D721Med (cell line): ENCODE measurements at regions not wholly inside any gene's neighbourhood (a gene's known extent, or its start where the extent isn't known, plus 50 kb on each side); places are given as distances from the start of the nearest gene placed in this dataset.

Experiments used
- DNase-seq: peaks from one replicate; pipeline ENCODE4 v3.0.0; 2011; ENCODE audit warnings: low spot score; ENCODE audit not compliant: insufficient read length
- FAIRE-seq: peaks from 2 replicates; lab custom pipeline; 2011; peaks lifted over from hg19 to GRCh38; lab: Jason Lieb, UNC
- TF ChIP-seq, protein P1 (sequence below): IDR thresholded peaks from 2 replicates; pipeline ENCODE4 v1.5.1; 2012; ENCODE audit warnings: mild to moderate bottlenecking, control low read depth; ENCODE audit not compliant: insufficient read depth; ENCODE audit errors: missing control alignments

DNA sequence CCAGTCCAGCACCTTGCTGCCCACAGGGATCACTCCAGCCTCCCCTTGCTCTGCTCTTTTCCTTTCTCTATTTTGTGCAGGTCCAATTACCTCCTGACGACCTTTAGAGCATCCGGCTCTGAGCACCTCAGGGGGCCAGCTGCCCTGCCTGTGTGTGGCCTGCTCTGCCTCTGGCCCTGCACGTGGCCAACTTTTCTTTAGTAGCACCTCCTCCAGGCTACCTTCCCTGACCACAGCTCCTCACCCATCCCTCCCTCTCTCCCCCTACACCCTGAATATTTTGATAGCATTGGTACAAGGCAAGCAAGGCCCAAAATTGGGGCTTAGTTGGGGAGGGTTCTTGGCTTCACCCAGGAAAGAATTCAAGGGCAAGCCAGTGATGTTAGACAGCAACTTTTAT, 66.9 kb upstream of the PRR20G start:
- DNase-seq (no peak), FAIRE-seq (no peak)
- TF ChIP-seq, protein P1, sequence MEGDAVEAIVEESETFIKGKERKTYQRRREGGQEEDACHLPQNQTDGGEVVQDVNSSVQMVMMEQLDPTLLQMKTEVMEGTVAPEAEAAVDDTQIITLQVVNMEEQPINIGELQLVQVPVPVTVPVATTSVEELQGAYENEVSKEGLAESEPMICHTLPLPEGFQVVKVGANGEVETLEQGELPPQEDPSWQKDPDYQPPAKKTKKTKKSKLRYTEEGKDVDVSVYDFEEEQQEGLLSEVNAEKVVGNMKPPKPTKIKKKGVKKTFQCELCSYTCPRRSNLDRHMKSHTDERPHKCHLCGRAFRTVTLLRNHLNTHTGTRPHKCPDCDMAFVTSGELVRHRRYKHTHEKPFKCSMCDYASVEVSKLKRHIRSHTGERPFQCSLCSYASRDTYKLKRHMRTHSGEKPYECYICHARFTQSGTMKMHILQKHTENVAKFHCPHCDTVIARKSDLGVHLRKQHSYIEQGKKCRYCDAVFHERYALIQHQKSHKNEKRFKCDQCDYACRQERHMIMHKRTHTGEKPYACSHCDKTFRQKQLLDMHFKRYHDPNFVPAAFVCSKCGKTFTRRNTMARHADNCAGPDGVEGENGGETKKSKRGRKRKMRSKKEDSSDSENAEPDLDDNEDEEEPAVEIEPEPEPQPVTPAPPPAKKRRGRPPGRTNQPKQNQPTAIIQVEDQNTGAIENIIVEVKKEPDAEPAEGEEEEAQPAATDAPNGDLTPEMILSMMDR, result no peak

DNA sequence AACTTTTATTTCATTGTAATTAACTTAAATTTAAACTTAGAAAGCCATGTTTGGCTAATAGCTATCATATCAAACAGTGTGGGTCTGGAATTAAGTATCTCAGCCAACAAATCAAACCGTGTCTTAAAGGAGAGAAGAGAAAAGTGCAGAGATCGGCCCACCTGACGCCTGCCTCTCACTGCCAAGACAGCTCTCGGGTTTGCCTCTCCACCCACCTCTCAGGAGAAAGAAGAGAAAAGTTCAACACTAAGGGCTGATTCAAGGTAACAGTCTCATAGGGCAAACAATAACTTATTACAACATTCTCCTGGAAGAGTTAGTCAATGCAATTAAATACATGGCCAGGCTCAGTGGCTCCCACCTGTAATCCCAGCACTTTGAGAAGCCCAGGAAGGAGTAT, 64.8 kb upstream of the PRR20G start:
- TF ChIP-seq, protein P1, result no peak
- no peak for DNase-seq
- FAIRE-seq, result no peak

DNA sequence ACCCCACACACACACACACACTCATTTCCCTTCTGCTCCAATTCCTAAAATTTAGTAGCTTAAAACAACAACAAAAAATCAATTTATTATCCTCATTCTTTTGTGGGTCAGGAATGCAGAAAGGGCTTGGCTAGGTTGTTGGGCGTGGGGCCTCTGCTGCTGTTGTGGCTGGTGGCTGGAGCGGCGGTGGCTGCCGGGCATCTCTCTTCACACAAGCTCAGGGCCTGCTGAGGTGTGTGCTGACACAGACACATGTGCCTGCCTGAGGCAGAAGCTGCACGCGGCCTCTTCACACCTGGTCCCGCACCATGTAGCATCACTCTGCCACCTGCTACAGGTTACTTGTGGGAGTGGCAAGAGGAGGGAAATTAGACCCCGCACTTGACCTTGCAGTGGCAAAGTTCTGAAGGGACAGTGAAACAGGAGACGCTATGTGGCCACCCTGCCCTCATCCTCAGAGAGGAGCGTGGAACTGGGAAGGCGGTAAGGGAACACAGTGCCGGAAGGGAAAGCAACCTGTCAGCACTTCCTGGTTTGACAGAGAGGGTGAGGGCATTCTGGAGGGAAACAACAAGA, 64.0 kb upstream of the PRR20G start:
- TF ChIP-seq, protein P1, result no peak
- FAIRE-seq, result no peak
- no peak for DNase-seq

DNA sequence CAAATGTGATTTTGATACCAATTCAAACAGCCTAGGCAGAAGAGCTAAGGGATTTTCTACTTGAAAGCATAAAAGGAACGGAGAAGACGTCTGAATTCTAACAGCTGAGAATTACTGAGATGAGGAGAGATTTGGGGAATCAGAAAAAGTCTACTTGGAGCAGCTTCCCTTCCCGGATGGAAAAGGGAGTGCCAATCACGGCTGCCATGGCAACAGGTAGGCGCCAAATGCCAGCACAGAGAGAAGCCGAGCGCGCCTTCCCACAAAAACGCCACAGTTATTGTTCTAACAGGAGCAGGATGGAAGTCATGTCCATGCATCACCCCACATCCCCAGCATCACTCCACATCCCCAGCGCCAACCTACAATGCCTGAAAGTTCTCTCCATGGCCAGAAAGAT, 63.5 kb upstream of the PRR20G start:
- FAIRE-seq, result no peak
- TF ChIP-seq, protein P1, result no peak
- no peak for DNase-seq

DNA sequence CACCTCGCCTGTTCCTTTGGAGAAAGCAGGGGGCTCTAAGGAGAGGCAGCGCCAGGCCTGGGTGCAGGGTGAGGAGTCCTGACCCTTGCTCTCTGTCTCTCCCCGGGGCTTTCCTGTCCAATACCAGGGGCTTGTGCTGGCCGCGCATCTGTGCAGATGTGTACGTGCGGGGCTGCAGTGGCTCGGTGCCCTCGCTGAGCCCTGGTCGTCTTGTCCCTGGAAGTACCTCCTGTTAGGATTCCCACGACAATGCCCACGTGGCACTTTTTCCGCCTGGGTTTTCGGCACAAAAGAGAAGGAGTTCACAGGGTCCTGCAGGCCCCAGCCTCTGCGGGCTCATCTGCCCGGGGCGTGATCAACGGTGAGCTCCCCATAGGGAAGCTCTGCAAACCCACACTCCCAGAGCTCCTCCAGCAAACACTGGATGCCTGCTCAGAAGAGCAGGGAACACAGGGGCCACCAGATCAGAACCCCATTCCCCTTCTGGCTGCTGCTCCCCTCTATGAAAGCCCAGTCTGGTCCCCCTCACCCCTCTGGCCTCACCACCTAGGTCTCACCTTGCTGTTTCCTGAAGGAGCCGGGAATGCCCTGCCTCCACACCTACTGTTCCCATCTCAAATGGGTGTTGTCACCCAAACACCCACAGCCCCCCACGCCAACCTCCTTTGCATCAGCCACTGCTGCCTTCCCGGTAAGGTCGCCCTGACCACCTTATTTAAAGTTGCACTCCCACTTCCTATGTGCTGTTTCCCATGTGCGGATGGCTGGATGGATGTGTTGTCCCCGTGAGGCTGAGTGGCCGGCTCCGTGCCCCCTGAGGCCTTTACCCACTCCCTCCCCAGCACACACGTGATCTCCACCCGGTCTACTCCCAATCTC, 62.6 kb upstream of the PRR20G start:
- no peak for FAIRE-seq
- DNase-seq, result no peak
- TF ChIP-seq, protein P1, result no peak

DNA sequence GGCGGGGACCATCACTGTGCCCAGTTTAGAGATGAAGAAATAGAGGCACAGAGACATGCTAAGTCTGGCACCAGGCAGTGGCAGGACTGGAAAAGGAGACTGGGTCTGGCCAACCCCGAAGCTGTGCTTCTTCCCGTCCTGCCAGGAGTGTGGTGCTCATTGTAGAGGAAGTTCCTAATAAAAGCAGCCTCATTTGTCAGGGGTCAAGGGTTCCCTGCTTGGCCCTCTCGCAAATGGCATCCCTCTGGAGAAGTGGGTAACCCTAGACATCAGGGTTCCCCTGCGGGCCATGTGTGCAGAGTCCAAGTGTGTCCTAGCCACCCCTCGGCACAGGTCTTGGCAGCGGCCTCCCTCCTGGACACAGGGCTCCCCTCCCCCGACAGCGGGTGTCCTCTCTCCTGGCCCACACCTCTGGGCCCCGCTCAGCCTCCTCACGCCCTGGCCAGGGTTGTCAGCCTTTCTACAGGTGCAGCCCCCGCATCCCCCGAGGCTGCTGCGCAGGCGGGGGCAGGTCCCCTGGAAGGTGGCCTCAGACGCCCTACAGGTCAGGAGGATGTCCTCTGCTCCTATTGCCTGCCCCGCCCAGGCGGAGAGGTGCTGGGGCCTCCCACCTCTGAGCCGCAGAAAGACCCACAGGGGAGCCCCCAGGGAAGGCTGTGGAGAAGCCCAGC, 61.8 kb upstream of the PRR20G start:
- FAIRE-seq (no peak), DNase-seq (no peak)
- TF ChIP-seq, protein P1, result no peak

DNA sequence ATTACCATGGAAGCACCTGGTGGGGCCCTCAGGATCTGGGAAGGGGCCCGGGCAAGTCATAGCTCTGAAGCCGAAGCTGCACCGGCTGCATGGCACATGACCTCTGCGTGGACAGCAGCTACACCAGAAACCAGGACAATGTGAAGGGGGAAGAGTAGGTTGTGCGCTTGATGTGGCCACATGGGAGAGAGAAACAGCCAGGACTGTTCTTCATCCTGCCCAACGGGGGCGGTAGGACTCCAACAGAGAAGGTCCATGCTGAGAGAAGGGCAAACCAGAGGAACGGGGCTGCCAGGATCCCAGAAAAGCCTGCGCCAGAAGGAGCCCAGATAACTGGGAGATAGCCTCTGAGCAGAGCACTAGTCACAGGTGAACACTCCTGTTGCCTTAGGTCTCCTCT, 54.9 kb upstream of the PRR20G start:
- TF ChIP-seq, protein P1, result no peak
- DNase-seq (no peak), FAIRE-seq (no peak)
